GM18858 (cell line): ENCODE measurements at regions not wholly inside any gene's neighbourhood (a gene's known extent, or its start where the extent isn't known, plus 50 kb on each side); places are given as distances from the start of the nearest gene placed in this dataset.

Experiments used
- ATAC-seq: cut with Tn5 transposase; IDR thresholded peaks from one replicate; pipeline ENCODE4 v1.9.1; 2021; ENCODE audit not compliant: unreplicated experiment

DNA sequence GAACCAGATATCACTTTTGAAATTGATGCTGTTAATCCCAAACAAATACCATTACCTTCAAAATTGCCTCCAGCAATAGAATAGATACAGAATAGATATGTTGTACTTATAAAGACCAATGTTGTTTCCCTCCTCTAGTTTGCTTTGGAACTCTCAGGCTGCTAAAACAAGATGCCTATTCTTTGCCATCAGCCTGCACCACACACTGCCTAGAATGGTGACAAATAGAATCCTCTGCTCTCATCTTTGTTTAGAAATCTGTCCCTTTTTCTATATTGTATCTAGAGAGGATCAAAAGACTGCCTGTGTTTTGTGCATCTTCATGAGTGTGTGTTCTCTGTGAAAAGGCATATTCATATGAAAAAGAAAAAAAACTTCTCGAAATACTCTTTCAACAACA lies 349.2 kb upstream of the CCDC54 start:
- ATAC-seq: no peak

DNA sequence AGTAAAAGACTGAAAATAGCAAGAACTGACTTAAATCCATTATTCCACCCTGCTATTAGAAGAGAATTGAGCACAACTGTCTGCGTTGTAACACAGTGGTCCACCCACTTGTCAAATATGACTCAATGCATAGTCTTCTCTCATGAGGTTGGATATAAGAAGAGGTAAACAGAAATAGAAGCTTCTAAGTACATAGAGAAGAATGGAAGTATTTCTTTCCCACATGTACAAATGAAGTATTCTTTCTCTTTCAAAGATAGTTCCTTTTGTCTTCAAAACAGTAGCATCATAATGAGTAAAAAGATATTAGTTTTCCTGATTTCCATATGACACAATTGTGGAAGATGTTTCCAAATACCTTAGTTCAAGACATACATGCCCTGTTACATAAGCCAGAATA lies 348.6 kb upstream of the CCDC54 start:
- no peak for ATAC-seq

DNA sequence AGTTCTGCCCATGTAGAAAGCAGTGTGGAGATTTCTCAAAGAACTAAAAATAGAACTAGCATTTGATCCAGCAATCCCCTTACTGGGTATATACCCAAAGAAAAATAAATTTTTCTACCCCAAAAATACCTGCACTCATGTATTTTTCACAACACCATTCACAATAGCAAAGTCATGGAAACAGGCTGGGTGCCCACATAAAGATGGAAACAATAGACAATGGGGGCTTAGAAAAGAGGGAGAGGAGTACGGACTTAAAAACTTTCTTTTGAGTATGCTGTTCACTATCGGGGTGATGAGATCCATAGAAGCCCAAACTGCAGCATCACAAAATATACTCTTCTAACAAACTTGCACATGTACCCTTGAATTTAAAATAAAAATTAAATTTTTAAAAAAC lies 345.1 kb upstream of the CCDC54 start:
- no peak for ATAC-seq

DNA sequence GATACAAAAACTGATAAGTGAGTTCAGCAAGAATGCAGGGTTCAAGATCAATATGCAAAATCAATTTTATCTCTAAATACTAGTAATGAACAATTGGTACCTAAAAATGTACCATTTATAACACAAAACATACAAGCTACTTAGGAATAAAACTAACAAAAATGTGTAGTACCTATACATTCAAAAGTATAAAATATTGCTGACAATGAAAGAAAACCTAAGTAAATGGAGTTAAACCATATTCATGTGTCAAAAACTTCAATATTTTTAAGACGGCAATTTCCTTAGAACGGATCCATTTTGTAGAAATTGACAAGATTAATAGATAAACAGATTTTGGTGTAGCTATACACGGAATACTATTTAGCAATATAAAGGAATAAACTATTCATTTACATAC lies 343.1 kb upstream of the CCDC54 start:
- no peak for ATAC-seq

DNA sequence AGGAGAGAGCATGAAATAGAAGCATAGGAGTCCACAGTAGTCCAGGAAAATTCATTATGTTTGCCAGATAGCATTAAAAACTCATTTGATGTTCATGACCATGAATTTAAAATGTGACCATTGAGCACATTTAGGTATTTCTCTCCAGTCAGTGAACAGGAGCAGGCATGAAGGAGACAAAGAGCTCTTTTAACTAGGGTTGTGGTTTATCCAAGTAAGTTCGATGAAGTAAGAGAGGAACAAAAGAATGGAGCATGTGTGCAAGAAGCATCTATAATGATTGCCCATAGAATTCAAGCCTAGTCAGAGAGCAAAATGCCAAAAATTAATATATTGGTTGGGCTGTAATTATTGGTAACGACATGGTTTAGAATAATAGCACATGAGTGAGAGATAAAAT lies 342.1 kb upstream of the CCDC54 start:
- no peak for ATAC-seq

DNA sequence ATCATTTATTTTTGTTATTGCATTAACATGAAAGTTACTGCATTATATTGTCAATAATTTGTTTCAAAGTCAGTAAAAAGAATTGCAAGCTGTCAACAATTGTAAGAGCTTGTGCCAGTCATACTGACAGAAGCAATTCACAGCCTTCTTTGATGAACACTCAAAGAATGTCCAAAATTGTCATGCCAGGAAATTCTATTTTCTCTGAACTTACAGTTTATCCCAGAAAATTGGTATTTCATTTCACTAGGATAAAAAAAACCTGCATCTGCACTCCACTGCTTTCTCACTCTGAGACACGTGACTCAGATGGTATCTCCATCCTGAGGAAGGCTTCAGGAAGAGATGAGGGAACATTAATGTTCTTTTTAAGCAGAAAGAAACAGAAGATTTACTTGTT lies 332.6 kb upstream of the CCDC54 start:
- no peak for ATAC-seq

DNA sequence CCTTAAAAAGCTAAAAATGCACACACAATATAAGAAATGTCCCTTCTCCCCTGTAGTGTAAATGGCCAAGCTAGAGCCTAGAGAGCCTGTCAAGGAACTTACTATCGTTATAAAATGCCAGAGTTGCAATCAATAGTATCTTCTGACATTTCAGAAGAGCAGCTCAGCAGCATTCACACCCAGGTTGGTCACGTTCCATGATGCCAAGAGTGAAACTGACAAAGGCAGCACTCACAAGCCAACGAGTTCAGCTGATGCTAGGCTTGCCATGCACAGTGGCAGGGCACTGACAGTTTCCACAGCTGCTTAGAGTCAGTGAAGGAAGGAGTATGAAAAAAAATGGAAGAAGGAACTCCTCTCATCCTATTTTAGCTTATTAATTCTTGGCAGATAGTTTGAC lies 331.4 kb upstream of the CCDC54 start:
- ATAC-seq: no peak

DNA sequence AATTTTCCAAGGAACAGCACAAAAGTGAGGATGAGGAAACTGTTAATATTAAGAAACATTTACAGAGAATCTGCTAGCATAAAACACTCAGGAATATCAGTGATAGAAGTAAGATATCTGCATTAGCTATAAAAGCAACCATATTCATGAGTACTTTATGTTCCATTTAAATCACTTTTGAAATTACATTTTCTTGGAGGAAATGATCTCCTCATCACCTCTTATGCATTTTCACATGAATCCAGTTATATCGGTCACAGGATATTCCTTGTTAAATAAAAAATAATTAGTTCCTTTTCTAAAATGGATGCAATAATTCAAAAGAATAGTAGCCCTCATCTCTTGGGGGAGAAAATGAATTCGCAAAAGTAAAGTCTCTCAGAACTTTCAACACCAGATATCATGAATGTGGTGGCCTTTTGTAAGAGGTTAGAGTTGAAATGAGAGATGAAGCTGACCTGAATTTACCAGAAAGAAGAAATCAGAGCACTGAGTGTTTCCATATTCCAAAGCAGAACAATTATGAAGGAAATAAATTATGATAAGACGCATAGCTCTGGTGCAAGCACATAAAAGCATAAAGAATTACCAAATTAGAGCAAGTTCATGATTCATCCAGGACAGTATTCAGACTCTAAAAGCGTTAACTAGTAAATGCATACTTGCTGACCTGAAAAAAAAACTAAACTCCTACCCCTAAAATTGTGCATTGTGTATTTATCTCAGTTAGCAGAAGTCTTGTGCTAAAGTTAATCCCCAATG lies 321.9 kb upstream of the CCDC54 start:
- ATAC-seq: no peak

DNA sequence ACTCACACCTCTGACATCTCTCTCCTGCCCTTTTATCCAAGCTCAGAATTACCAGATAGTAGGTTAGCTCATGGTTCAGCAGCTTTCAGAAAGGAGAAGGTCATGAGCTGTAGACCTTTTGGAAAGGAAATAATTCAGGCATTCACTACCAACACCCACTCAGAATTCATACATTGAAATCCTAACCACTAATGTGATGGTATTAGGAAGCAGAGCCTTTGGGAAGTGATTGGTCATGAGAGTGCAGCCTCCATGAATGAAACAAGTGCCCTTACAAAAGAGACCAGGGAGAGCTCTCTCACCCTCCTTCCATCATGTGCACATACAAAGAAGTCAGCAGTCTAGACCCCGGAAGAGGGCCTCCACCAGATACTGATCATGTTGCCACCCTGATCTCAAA lies 315.8 kb upstream of the CCDC54 start:
- no peak for ATAC-seq

DNA sequence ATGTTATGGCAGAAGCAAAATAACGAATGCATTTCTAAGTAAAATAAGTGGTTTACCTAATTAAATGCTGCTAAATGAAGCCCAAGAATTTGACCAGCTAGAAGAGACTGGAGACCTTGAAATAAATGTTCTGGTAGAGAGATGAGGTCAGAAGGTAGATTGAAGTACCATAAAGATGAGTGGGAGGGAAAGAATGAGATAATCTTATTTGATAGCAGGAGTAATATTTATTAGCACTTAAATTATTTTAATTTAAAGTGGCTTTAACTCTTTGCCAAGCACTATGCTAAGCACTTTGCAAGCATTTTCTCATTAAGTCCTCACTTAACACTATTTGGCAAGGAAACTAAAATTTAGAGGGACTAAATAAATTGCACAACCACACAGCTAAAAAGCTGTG lies 314.9 kb upstream of the CCDC54 start:
- no peak for ATAC-seq

DNA sequence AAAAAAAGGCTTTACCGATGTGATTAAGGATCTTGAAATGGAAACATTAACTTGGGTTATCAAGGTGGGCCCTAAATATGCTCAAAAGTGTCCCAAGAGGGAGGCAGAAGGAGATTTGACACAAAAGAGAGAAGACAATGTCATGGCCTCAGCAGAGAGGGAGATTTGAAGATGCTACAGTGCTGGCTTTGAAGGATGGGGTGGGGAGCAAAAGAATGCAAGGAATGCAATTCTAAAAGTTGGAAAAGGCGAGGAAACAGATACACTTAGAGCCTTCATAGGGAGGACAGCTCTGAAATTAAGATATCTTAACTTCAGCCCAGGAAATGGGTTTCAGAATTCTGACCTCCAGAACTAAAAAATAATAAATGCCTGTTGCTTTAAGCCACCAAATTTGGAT lies 314.5 kb upstream of the CCDC54 start:
- no peak for ATAC-seq

DNA sequence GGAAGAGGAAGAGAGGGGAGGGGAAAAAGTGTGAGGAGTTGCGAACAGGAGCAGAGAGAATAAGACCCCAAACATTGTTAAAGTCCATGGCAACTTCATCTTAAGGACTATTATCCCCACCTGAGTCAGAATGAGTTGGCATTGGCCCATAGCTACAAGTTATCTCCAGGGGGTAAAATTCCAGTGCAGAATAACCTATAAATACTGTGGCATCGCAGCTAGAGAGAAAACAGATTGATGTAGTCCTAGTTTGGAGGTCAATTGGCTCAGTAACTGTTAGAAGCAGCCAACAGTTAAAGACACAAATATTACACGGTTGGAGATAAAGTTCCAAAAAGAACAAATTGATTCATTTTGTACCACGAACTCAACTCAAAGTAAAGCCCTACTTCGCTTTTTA lies 313.9 kb upstream of the CCDC54 start:
- ATAC-seq: no peak

DNA sequence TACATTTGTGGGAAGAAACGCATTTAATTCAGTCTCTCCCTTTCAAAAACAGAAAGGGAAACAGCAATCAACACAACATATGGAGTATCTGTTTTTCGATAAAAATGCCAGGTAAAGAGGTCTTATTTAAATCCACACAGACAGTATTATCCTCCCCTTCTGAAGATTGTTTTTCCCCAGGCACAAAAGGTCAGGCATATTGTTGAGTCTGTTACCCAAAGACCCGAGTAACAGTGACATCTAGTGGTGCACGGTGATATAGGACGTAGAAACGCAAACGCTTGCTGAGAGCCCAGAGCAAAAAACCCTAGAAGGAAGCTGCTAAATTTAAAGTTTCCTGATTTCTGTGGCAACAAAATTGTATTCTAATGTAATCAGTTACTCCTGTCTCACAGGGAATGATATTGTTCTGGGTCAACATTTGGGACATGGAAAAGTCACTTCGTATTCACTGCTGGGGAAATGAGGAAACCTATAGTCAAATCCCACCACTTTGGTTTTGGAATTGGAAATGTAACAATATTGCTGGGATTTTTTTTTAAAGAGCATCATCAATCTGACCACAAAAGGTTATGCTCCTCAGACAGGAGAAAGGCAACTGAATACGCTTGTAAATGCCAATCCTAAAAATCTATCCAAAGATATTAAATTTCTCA lies 312.7 kb upstream of the CCDC54 start:
- peak; percentile 93 for ATAC-seq

DNA sequence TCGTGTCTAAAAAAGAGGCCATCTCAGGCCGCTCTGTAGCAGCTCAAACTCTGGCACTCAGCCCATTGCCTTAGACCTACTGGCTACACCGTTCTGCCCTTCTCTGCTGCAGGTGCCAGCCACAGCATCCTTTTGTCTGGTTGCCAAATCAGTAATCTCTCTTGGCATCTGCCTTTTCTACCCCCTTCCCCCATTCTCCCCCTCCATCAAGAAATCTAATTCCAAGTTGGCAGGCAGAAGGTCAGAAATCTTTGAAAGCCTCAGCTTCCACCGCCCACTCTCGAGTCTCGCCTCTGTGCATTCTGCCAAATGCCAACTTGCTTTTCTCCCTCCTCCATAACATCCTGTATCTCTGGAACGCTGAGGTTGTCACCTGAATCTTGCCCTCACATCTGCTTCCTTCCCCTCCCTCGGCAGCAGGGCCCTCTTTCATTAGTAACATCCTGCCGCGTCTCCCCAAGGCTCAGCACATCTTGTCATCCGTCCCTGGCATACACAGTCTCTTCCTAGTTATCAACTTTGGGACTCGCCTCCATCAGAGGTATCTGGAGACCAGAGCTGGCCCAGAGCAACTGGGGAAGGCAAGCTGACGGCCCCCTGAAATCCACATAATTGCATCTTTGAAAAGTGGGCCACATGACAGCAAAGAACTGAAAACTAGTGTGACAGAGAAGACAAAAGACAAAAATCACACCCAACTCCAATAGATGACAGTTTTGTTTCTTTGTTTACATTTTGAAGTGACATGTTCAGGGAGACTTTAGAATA lies 312.0 kb upstream of the CCDC54 start:
- ATAC-seq: no peak

DNA sequence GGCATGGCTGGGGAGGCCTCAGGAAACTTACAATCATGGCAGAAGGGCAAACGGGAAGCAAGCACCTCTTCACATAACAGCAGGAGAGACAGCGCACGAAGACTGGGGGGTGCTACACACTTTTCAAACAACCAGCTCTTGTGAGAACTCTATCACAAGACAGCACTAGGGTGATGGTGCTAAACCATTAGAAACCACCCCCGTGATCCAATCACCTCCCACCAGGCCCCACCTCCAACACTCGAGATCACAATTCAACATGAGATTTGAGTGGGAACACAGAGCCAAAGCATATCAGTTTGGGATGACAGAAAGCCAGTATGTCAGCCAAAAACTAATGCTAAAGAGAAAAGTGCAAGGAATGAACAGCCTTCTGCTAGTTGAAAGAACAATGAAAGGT lies 309.8 kb upstream of the CCDC54 start:
- ATAC-seq: no peak

DNA sequence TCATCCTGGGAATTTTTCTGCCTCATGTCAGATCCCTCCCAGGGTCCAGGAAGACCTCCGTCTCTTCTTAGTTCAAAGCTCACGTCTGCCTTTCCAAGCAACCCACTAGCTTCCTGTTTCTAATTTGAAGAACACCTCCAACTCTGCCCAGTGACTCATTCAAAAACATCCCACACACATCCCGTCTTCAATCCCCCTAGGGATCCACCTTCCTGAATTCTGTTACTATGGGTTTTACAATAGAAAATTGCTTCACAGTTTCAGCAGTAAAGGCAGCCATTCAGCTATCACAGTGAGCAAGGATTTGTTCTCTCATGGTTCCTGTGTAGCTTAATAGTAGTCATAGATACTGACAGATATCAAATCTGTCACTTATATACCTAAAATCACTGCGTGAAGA lies 308.3 kb upstream of the CCDC54 start:
- no peak for ATAC-seq

DNA sequence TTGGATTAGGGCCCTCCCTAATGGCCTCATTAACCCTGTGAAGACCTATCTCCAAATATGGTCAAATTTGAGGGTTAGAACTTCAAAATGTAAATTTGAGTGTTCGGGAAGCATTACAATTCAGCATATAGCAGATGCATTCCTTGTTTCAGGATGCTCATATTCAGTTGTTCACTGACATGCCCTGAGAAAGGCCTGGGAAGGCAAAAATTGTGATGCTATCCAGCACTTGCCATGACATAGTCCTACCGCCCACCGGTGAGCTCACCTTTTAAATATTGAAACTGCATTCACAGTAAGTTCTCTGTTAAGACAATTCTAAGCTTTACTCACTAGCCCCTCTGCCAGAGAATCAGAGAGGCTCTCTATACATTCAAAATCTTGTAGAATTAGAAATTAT lies 300.3 kb upstream of the CCDC54 start:
- ATAC-seq: no peak

DNA sequence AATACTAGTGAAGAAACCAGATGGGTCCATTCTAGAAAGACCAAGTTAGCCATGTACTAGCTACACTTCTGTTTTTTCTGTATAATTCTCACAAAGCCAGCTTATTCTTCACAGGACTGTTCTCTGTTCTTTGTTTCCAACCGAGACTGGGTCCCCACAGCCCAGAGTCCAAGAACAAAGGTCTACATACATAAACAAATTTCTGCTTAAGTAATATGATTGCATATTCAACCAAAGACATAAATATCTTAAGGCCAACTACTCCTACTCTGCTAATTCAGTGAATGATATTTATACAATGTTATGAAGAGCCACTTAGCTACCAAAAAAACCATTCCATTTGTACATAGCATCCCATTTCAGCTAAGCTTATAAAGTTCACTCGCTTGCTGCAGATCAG lies 299.8 kb upstream of the CCDC54 start:
- ATAC-seq: no peak

DNA sequence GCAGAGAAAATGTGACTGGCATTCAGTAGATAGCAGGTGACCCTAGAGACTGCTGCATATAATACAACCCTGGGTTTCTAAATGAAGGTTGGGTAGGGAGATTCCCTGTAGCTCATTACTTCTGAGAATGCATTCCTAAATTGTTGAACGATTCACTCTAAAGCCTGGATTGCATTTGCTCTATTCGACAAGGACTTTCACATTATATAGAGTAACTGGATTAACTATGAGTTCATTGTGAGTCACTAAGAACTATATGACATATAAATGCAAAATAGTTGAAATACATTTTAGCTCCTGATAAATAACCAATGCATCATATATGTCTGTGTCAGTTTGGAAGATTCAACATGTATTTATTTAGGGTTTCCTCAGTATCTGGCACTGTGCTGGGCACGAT lies 294.7 kb upstream of the CCDC54 start:
- no peak for ATAC-seq

DNA sequence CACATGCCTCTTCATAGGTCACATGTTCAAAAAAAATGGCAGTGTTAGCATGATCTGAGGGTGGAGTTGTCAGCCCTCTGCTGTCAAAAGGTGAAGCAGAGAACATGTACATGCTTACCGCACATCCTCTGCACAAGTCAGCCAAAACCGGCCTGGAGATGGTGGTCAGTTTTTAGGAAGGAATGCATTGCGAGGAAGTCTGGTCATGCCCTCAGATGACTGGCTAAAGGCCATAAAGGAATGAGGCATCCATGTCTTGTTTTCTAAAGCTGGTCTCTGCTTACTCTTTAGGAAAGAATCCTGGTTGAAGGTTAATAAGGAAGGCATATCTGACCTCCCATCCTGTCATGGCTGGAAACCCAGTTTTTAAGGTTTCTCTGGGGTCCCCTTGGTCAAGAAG lies 292.0 kb upstream of the CCDC54 start:
- no peak for ATAC-seq

DNA sequence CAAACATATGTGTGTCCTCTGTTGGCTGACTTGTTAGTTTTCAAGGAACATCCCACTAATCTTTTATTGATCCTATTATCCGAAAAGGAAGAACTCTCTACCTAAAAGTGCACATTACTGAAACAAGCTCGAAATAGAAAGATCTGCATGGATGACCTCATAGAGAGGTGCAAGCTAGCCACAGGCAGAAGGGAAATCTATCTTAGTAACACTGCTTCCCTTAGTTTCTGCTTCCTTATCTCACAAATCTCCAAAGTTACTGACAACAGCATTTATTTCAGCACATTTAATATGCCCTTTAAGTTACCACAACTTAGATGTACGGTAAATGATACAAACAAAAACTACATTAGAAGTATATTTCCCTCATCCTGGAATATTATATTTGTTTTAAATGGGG lies 285.1 kb upstream of the CCDC54 start:
- no peak for ATAC-seq

DNA sequence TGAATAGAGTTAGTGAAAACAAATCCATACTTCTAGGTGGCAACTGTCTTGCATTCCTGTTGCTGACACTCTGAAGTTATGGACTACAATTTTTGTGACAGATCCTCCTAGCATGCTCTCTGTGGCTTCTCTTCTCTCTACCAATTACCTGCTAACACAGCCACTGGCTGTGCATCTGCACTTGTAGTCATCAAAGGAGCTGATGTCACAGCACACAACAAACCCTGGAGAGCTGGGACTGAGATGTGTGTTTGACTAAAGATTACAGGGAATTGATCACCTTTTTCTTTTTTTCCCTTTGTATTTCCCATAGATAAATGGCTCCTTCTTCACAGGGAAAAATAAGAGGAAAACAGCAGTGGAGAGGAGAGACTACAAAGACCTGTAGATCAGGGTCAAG lies 278.4 kb upstream of the CCDC54 start:
- ATAC-seq: no peak
